ENCODE measurements at regions not wholly inside any gene's neighbourhood (a gene's known extent, or its start where the extent isn't known, plus 50 kb on each side); places are given as distances from the start of the nearest gene placed in this dataset.

GRCh38 chr9:119639287-119639955 is 270.2 kb upstream of the BRINP1 start:
- TF ChIP-seq, protein P1, sequence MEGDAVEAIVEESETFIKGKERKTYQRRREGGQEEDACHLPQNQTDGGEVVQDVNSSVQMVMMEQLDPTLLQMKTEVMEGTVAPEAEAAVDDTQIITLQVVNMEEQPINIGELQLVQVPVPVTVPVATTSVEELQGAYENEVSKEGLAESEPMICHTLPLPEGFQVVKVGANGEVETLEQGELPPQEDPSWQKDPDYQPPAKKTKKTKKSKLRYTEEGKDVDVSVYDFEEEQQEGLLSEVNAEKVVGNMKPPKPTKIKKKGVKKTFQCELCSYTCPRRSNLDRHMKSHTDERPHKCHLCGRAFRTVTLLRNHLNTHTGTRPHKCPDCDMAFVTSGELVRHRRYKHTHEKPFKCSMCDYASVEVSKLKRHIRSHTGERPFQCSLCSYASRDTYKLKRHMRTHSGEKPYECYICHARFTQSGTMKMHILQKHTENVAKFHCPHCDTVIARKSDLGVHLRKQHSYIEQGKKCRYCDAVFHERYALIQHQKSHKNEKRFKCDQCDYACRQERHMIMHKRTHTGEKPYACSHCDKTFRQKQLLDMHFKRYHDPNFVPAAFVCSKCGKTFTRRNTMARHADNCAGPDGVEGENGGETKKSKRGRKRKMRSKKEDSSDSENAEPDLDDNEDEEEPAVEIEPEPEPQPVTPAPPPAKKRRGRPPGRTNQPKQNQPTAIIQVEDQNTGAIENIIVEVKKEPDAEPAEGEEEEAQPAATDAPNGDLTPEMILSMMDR (IDR thresholded peaks at IDR 0.05; ENCODE audit: low read length): no peak
- no peak for TF ChIP-seq EZH2 (IDR thresholded peaks at IDR 0.05; ENCODE audit: borderline replicate concordance, low read length)

Measured in OCI-LY1 (cell line).